Caco-2 (cell line): ENCODE measurements at regions not wholly inside any gene's neighbourhood (a gene's known extent, or its start where the extent isn't known, plus 50 kb on each side); places are given as distances from the start of the nearest gene placed in this dataset.

Source experiments
- BruUV-seq: library from RNA; stranded (reverse); fragments of 400-500 nt; replicated peaks from 2 replicates; lab custom pipeline; 2021; lab: Mats Ljungman, UMichigan
- CTCF ChIA-PET: fragments of 300-600 bp; sonication (Branson Sonifier 250); formaldehyde crosslinking; loops from one replicate; lab custom pipeline; 2022; ENCODE audit warnings: antibody characterized with exemption; lab: Charles Lee
- POLR2A ChIA-PET: fragments of 300-600 bp; sonication (Branson Sonifier 250); formaldehyde crosslinking; loops from one replicate; lab custom pipeline; 2022; ENCODE audit warnings: antibody characterized with exemption; lab: Charles Lee
- DNase-seq, 2 experiments: peaks; one replicate each; pipeline versions ENCODE4 v3.0.0 to v3.0.0-alpha.2; 2020 to 2022
- H3K27me3 ChIP-seq: replicated peaks from 2 replicates; pipeline ENCODE4 v1.6.0; 2011; ENCODE audit warnings: low read length; ENCODE audit not compliant: control insufficient read depth, insufficient read depth
- H3K36me3 ChIP-seq: 2 replicates; pipeline ENCODE4 v1.5.1; 2011; ENCODE audit warnings: low read length; ENCODE audit not compliant: control insufficient read depth, insufficient read depth
- H3K4me1 ChIP-seq: fragments of 250-450 bp; sonication (Bioruptor Pico); 2 replicates; pipeline ENCODE4 v1.5.1; 2020; ENCODE audit warnings: mild to moderate bottlenecking
- H3K4me3 ChIP-seq: 2 replicates; pipeline ENCODE4 v1.5.1; 2011; ENCODE audit warnings: low read depth, mild to moderate bottlenecking, control low read depth, low read length
- H3K9me3 ChIP-seq: fragments of 250-450 bp; sonication (Bioruptor Pico); 2 replicates; pipeline ENCODE4 v1.5.1; 2020; ENCODE audit warnings: mild to moderate bottlenecking, moderate library complexity
- H3K27ac Mint-ChIP-seq: one replicate; pipeline ENCODE4 v1.8.0; 2022; ENCODE audit warnings: mixed read lengths; ENCODE audit not compliant: unreplicated experiment
- H3K27me3 Mint-ChIP-seq: one replicate; pipeline ENCODE4 v1.8.0; 2022; ENCODE audit warnings: mixed read lengths; ENCODE audit not compliant: insufficient read depth, unreplicated experiment
- H3K36me3 Mint-ChIP-seq: one replicate; pipeline ENCODE4 v1.8.0; 2022; ENCODE audit warnings: mild to moderate bottlenecking, mixed read lengths; ENCODE audit not compliant: insufficient read depth, unreplicated experiment
- H3K4me1 Mint-ChIP-seq: one replicate; pipeline ENCODE4 v1.8.0; 2022; ENCODE audit warnings: low read depth, mixed read lengths; ENCODE audit not compliant: unreplicated experiment
- H3K4me3 Mint-ChIP-seq: one replicate; pipeline ENCODE4 v1.8.0; 2022; ENCODE audit warnings: mild to moderate bottlenecking, moderate library complexity, mixed read lengths; ENCODE audit not compliant: unreplicated experiment
- H3K9me3 Mint-ChIP-seq: one replicate; pipeline ENCODE4 v1.8.0; 2022; ENCODE audit warnings: mixed read lengths; ENCODE audit not compliant: unreplicated experiment
- intact Hi-C: fragments of 100-400 bp; cut with micrococcal nuclease; formaldehyde crosslinking; loops from one replicate; pipeline ENCODE4 v1.10.0; 2022; ENCODE audit not compliant: unreplicated experiment
- TF ChIP-seq, protein P1 (sequence below), 2 experiments: fragments of 200-600 bp in 1 of 2; IDR thresholded peaks; 1 replicate in 1 of 2; 2 replicates in 1 of 2; pipeline versions ENCODE4 v1.5.1 to v1.8.0; 2011 to 2022; ENCODE audit warnings: antibody characterized with exemption in 1 of 2, control low read depth in 1 of 2, inconsistent platforms in 1 of 2, low read depth in 1 of 2, low read length in 1 of 2, mild to moderate bottlenecking in 1 of 2, moderate library complexity in 1 of 2; ENCODE audit not compliant: insufficient read depth in 1 of 2, severe bottlenecking in 1 of 2, unreplicated experiment in 1 of 2

DNA sequence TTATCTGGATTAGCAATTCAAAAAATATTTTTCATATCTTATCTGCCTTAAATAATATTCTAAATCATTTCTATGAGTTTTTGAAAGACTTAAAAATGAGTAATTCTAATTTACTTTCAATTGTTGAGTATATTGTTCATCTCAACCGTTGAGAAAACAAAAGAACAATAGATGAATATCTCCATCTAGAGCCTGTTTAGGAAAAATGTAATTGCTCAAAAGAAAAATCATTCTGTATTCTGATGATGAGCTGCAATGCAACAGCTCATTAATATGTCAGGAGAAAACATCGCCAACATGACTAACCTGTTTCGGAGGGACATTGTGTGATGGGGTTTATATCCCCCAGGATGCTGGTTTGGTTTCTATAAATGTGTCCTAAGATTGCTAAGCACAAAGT lies 417.6 kb downstream of the SUCLG1 start:
- TF ChIP-seq, protein P1, sequence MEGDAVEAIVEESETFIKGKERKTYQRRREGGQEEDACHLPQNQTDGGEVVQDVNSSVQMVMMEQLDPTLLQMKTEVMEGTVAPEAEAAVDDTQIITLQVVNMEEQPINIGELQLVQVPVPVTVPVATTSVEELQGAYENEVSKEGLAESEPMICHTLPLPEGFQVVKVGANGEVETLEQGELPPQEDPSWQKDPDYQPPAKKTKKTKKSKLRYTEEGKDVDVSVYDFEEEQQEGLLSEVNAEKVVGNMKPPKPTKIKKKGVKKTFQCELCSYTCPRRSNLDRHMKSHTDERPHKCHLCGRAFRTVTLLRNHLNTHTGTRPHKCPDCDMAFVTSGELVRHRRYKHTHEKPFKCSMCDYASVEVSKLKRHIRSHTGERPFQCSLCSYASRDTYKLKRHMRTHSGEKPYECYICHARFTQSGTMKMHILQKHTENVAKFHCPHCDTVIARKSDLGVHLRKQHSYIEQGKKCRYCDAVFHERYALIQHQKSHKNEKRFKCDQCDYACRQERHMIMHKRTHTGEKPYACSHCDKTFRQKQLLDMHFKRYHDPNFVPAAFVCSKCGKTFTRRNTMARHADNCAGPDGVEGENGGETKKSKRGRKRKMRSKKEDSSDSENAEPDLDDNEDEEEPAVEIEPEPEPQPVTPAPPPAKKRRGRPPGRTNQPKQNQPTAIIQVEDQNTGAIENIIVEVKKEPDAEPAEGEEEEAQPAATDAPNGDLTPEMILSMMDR (IDR thresholded peaks at IDR 0.05; ENCODE audit: insufficient read depth in 1 of 2, low read depth in 1 of 2, low read length in 1 of 2, severe bottlenecking in 1 of 2, unreplicated experiment in 1 of 2): no peak
- peaks cover 9% of the 10 kb centered on the region for H3K27me3 Mint-ChIP-seq
- Histone ChIP-seq H3K36me3 (no peaks in the 10 kb centered on the region), H3K4me1 (no peaks in the 10 kb centered on the region), H3K9me3 (no peaks in the 10 kb centered on the region), H3K27me3 (no peaks in the 10 kb centered on the region), H3K4me3 (no peak overlapping the region)
- no peak overlapping the region for H3K27ac Mint-ChIP-seq
- intact Hi-C loops: no loop called here
- ChIA-PET CTCF (no interaction called here), POLR2A (no interaction called here)
- H3K36me3 Mint-ChIP-seq: no peaks in the 10 kb centered on the region
- DNase-seq: no peak
- H3K9me3 Mint-ChIP-seq: no peaks in the 10 kb centered on the region
- no peaks in the 10 kb centered on the region for H3K4me1 Mint-ChIP-seq
- no peak overlapping the region for H3K4me3 Mint-ChIP-seq
- no TSS peak for BruUV-seq

DNA sequence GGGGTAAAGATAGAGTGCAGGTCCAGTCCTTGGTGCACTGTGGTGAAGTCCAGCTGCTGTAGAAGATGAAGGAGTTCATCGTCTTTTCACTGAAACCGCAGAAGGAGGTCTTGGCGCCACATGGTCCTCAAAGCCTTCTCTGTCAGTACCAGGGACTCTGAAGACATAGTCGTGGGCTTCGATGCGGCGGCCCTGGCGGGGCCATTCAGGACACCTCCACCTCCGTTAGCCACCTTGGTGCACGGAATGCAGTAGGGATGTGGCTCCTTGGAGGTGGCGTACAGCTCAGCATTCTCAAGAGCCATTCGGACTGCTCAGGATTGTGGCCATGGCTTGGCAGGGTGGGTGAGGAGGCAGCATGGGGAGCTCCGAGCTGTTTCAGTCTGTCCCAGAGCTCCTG lies 418.8 kb downstream of the SUCLG1 start:
- Histone ChIP-seq H3K4me3 (no peak overlapping the region), H3K4me1 (no peaks in the 10 kb centered on the region), H3K9me3 (no peaks in the 10 kb centered on the region), H3K27me3 (no peaks in the 10 kb centered on the region), H3K36me3 (no peaks in the 10 kb centered on the region)
- intact Hi-C loops: no loop called here
- BruUV-seq: no TSS peak
- CTCF ChIA-PET: no interaction called here
- no peaks in the 10 kb centered on the region for H3K4me1 Mint-ChIP-seq
- H3K9me3 Mint-ChIP-seq: no peaks in the 10 kb centered on the region
- H3K36me3 Mint-ChIP-seq: no peaks in the 10 kb centered on the region
- POLR2A ChIA-PET: no interaction called here
- TF ChIP-seq, protein P1 (IDR thresholded peaks at IDR 0.05; ENCODE audit: insufficient read depth in 1 of 2, low read depth in 1 of 2, low read length in 1 of 2, severe bottlenecking in 1 of 2, unreplicated experiment in 1 of 2): no peak
- no peak overlapping the region for H3K27ac Mint-ChIP-seq
- no peak overlapping the region for H3K4me3 Mint-ChIP-seq
- peaks cover 6% of the 10 kb centered on the region for H3K27me3 Mint-ChIP-seq
- no peak for DNase-seq

DNA sequence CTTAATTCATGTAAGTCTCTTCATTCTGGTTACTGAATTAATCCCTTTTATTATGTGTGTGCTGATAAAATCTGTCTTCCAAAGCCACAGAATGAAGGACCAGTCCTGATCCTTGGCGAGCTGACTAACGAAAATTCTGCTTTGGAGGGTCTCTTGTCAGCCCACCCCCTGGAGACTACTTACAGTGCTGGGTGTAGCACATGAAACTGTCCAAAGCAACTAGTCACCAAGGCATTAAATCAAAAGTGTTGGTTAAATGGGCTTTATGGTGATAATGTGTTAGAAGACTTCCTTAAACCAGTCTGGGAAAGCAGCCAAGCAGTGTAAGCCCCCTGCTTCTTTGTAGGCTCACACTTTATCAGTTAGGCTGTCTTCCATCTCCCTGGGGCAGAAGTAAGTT lies 420.2 kb downstream of the SUCLG1 start:
- Mint-ChIP-seq H3K9me3 (no peaks in the 10 kb centered on the region), H3K27me3 (peaks cover 8% of the 10 kb centered on the region), H3K4me1 (no peaks in the 10 kb centered on the region), H3K36me3 (no peaks in the 10 kb centered on the region), H3K27ac (no peak overlapping the region), H3K4me3 (no peak overlapping the region)
- ChIA-PET CTCF (no interaction called here), POLR2A (no interaction called here)
- Histone ChIP-seq H3K4me3 (no peak overlapping the region), H3K36me3 (no peaks in the 10 kb centered on the region), H3K9me3 (no peaks in the 10 kb centered on the region), H3K4me1 (no peaks in the 10 kb centered on the region), H3K27me3 (no peaks in the 10 kb centered on the region)
- BruUV-seq: no TSS peak
- TF ChIP-seq, protein P1 (IDR thresholded peaks at IDR 0.05; ENCODE audit: insufficient read depth in 1 of 2, low read depth in 1 of 2, low read length in 1 of 2, severe bottlenecking in 1 of 2, unreplicated experiment in 1 of 2): no peak
- intact Hi-C loops: no loop called here
- no peak for DNase-seq
